Panc1 (cell line): ENCODE measurements at regions not wholly inside any gene's neighbourhood (a gene's known extent, or its start where the extent isn't known, plus 50 kb on each side); places are given as distances from the start of the nearest gene placed in this dataset.

Experiments
- ATAC-seq: fragments of 200-7000 bp; cut with Tn5 transposase; 2 replicates; pipeline ENCODE4 v1.9.1; 2020; ENCODE audit warnings: mild to moderate bottlenecking, moderate library complexity
- BruUV-seq: library from RNA; stranded (reverse); fragments of 400-500 nt; replicated peaks from 2 replicates; lab custom pipeline; 2021; lab: Mats Ljungman, UMichigan
- CTCF ChIA-PET: fragments of 300-600 bp; sonication (Branson Sonifier 250); formaldehyde crosslinking; loops from one replicate; lab custom pipeline; 2022; ENCODE audit warnings: antibody characterized with exemption; lab: Charles Lee
- POLR2A ChIA-PET: fragments of 300-600 bp; sonication (Branson Sonifier 250); formaldehyde crosslinking; loops from one replicate; lab custom pipeline; 2022; ENCODE audit warnings: antibody characterized with exemption; lab: Charles Lee
- DNase-seq: peaks from one replicate; pipeline ENCODE4 v3.0.0-alpha.2; 2010; ENCODE audit warnings: low read depth, low spot score
- H3K27ac ChIP-seq: 2 replicates; pipeline ENCODE4 v1.5.1; 2011; ENCODE audit warnings: mild to moderate bottlenecking, low read length, inconsistent platforms
- H3K27me3 ChIP-seq: fragments of 200-500 bp; sonication (Bioruptor generic); 2 replicates; pipeline ENCODE4 v1.6.0; 2014; ENCODE audit warnings: low read length, inconsistent platforms; ENCODE audit not compliant: control insufficient read depth, insufficient read depth
- H3K36me3 ChIP-seq: fragments of 200-500 bp; sonication (Bioruptor generic); 2 replicates; pipeline ENCODE4 v1.5.1; 2014; ENCODE audit warnings: inconsistent platforms, mild to moderate bottlenecking, low read length, moderate library complexity; ENCODE audit not compliant: control insufficient read depth, insufficient read depth
- H3K4me1 ChIP-seq: 2 replicates; pipeline ENCODE4 v1.5.1; 2011; ENCODE audit warnings: inconsistent platforms, mild to moderate bottlenecking, low read length, moderate library complexity; ENCODE audit not compliant: control insufficient read depth, insufficient read depth
- H3K4me3 ChIP-seq, 2 experiments: 2 replicates each; pipeline ENCODE4 v1.5.1; 2011 to 2012; ENCODE audit warnings: low read depth in 2 of 2, low read length in 2 of 2, mild to moderate bottlenecking in 2 of 2, inconsistent platforms in 1 of 2, moderate library complexity in 1 of 2
- H3K9me3 ChIP-seq: fragments of 200-500 bp; sonication (Bioruptor generic); 2 replicates; pipeline ENCODE4 v1.5.1; 2014; ENCODE audit warnings: low read depth, mild to moderate bottlenecking, inconsistent platforms, low read length, moderate library complexity; ENCODE audit not compliant: control insufficient read depth, insufficient read depth
- CTCF ChIP-seq: fragments of 450-650 bp; IDR thresholded peaks from 2 replicates; pipeline ENCODE4 v1.5.1; 2017; ENCODE audit warnings: mild to moderate bottlenecking
- POLR2AphosphoS5 ChIP-seq: IDR thresholded peaks from 2 replicates; pipeline ENCODE4 v1.6.1; 2012; ENCODE audit warnings: mild to moderate bottlenecking, low read depth, low read length, moderate library complexity
- REST ChIP-seq, 2 experiments: IDR thresholded peaks; 2 replicates each; pipeline ENCODE4 v1.6.1; 2011 to 2012; ENCODE audit warnings: low read depth in 2 of 2, control low read depth in 1 of 2, low read length in 1 of 2, mild to moderate bottlenecking in 1 of 2, moderate library complexity in 1 of 2; ENCODE audit not compliant: insufficient read depth in 1 of 2
- SIN3A ChIP-seq: IDR thresholded peaks from 2 replicates; pipeline ENCODE4 v1.6.1; 2012; ENCODE audit warnings: low read depth, mild to moderate bottlenecking, low read length, moderate library complexity, borderline replicate concordance; ENCODE audit not compliant: insufficient read depth
- TCF7L2 ChIP-seq: IDR thresholded peaks from 2 replicates; pipeline ENCODE4 v1.6.1; 2011; ENCODE audit warnings: mild to moderate bottlenecking, low read depth, low read length, inconsistent platforms
- in situ Hi-C: cut with HindIII; loops from 2 replicates; pipeline ENCODE4 v1.10.0; 2016; ENCODE audit warnings: low sequenced_read_pairs, low pct_unique_long_range_greater_than_20kb
- intact Hi-C: fragments of 100-400 bp; cut with micrococcal nuclease; formaldehyde crosslinking; loops from one replicate; pipeline ENCODE4 v1.10.0; 2022; ENCODE audit not compliant: unreplicated experiment

- BruUV-seq = no TSS peak
- intact Hi-C loops = no loop called here
- CTCF ChIA-PET = no interaction called here
- TF ChIP-seq CTCF (no peak), POLR2AphosphoS5 (no peak), SIN3A (no peak), TCF7L2 (no peak), REST (IDR thresholded peaks at IDR 0.05; ENCODE audit: insufficient read depth in 1 of 2, low read depth in 2 of 2, low read length in 1 of 2) (no peak)
- POLR2A ChIA-PET = no interaction called here
- Histone ChIP-seq H3K4me1 (peaks cover 3% of the 10 kb centered on the region; the same call in 1 of the 2 replicates), H3K9me3 (no peaks in the 10 kb centered on the region), H3K27ac (no peak overlapping the region), H3K36me3 (no peaks in the 10 kb centered on the region), H3K4me3 (no peak overlapping the region), H3K27me3 (no peaks in the 10 kb centered on the region)
- in situ Hi-C loops = no loop called here
- ATAC-seq (no peak), DNase-seq (no peak)
Observed at GRCh38 chr3:69669070-69669469, 70.2 kb upstream of the MITF start.

GRCh38 chr3:69665026-69665737 is 74.1 kb upstream of the MITF start:
- TF ChIP-seq POLR2AphosphoS5 (no peak), CTCF (no peak), SIN3A (no peak), TCF7L2 (no peak), REST (IDR thresholded peaks at IDR 0.05; ENCODE audit: insufficient read depth in 1 of 2, low read depth in 2 of 2, low read length in 1 of 2) (no peak)
- ChIA-PET POLR2A (no interaction called here), CTCF (no interaction called here)
- Histone ChIP-seq H3K4me1 (peaks cover 3% of the 10 kb centered on the region; the same call in 1 of the 2 replicates), H3K27me3 (no peaks in the 10 kb centered on the region), H3K9me3 (no peaks in the 10 kb centered on the region), H3K27ac (no peak overlapping the region), H3K36me3 (no peaks in the 10 kb centered on the region), H3K4me3 (no peak overlapping the region)
- ATAC-seq (peak; percentile 94), DNase-seq (no peak)
- intact Hi-C loops = no loop called here
- no TSS peak for BruUV-seq
- in situ Hi-C loops = no loop called here
